Naive thymus-derived CD4-positive, alpha-beta T cell (primary cell): ENCODE measurements at regions not wholly inside any gene's neighbourhood (a gene's known extent, or its start where the extent isn't known, plus 50 kb on each side); places are given as distances from the start of the nearest gene placed in this dataset.

Experiments used
- ATAC-seq: fragments of 150-1000 bp; cut with Tn5 transposase; 2 replicates; pipeline ENCODE4 v1.10.0; 2021; ENCODE audit warnings: mild to moderate bottlenecking, moderate library complexity
- CTCF ChIA-PET: fragments of 350-600 bp; sonication (Branson Sonifier 250); formaldehyde crosslinking; loops from one replicate; lab custom pipeline; 2021; ENCODE audit warnings: antibody characterized with exemption; lab: Charles Lee
- POLR2A ChIA-PET: fragments of 350-600 bp; sonication (Branson Sonifier 250); formaldehyde crosslinking; loops from one replicate; lab custom pipeline; 2021; ENCODE audit warnings: antibody characterized with exemption, inconsistent platforms; lab: Charles Lee
- DNase-seq, 9 donors: peaks; one replicate each; pipeline versions ENCODE4 v3.0.0 to v3.0.0-alpha.2; 2020 to 2022; ENCODE audit warnings: mixed read lengths in 1 of 9
- H3K27ac ChIP-seq: one replicate; pipeline ENCODE4 v1.7.0; 2013; ENCODE audit warnings: mild to moderate bottlenecking, low read depth, low read length, moderate library complexity
- H3K27me3 ChIP-seq, 2 donors: one replicate each; pipeline ENCODE4 v1.7.0; 2013; ENCODE audit warnings: low read length in 2 of 2, mild to moderate bottlenecking in 2 of 2, moderate library complexity in 2 of 2; ENCODE audit not compliant: control insufficient read depth in 2 of 2, insufficient read depth in 2 of 2
- H3K36me3 ChIP-seq, 3 experiments: 1 replicate in 2 of 3; 2 replicates in 1 of 3; pipeline ENCODE4 v1.7.0; 2013; ENCODE audit warnings: low read length in 3 of 3, mild to moderate bottlenecking in 3 of 3, moderate library complexity in 1 of 3; ENCODE audit not compliant: insufficient read depth in 3 of 3, control insufficient read depth in 2 of 3
- H3K4me1 ChIP-seq, 2 donors: one replicate each; pipeline ENCODE4 v1.7.0; 2013; ENCODE audit warnings: low read length in 2 of 2, mild to moderate bottlenecking in 2 of 2, moderate library complexity in 1 of 2; ENCODE audit not compliant: control insufficient read depth in 2 of 2, insufficient read depth in 2 of 2
- H3K4me3 ChIP-seq: 2 replicates; pipeline ENCODE4 v1.7.0; 2013; ENCODE audit warnings: mild to moderate bottlenecking, low read length
- H3K9me3 ChIP-seq, 3 experiments: 1 replicate in 2 of 3; 2 replicates in 1 of 3; pipeline ENCODE4 v1.7.0; 2013; ENCODE audit warnings: low read length in 3 of 3; ENCODE audit not compliant: control insufficient read depth in 2 of 3
- H3K27ac Mint-ChIP-seq, 9 donors: one replicate each; pipeline ENCODE4 v1.8.0; 2020 to 2022; ENCODE audit warnings: mixed read lengths in 9 of 9, mild to moderate bottlenecking in 8 of 9, moderate library complexity in 5 of 9, inconsistent platforms in 2 of 9
- H3K27me3 Mint-ChIP-seq, 5 donors: one replicate each; pipeline ENCODE4 v1.8.0; 2021 to 2022; ENCODE audit warnings: mixed read lengths in 5 of 5, mild to moderate bottlenecking in 1 of 5
- H3K36me3 Mint-ChIP-seq, 5 donors: one replicate each; pipeline ENCODE4 v1.8.0; 2020 to 2022; ENCODE audit warnings: mixed read lengths in 5 of 5, mild to moderate bottlenecking in 3 of 5, inconsistent platforms in 1 of 5
- H3K4me1 Mint-ChIP-seq, 7 donors: one replicate each; pipeline ENCODE4 v1.8.0; 2020 to 2022; ENCODE audit warnings: mixed read lengths in 7 of 7, mild to moderate bottlenecking in 3 of 7, inconsistent platforms in 1 of 7
- H3K4me3 Mint-ChIP-seq, 10 donors: one replicate each; pipeline ENCODE4 v1.8.0; 2020 to 2022; ENCODE audit warnings: mild to moderate bottlenecking in 10 of 10, mixed read lengths in 10 of 10, moderate library complexity in 6 of 10, inconsistent platforms in 2 of 10
- H3K9me3 Mint-ChIP-seq, 11 donors: one replicate each; pipeline ENCODE4 v1.8.0; 2020 to 2022; ENCODE audit warnings: mixed read lengths in 11 of 11, mild to moderate bottlenecking in 4 of 11, inconsistent platforms in 1 of 11, moderate library complexity in 1 of 11
- intact Hi-C, 2 donors: fragments of 100-400 bp; cut with micrococcal nuclease; formaldehyde crosslinking; loops; one replicate each; pipeline ENCODE4 v1.15.1; 2023

- DNase-seq (no peak), ATAC-seq (no peak)
- H3K27ac Mint-ChIP-seq: no peak overlapping the region
- intact Hi-C loops: no loop called here
- ChIA-PET CTCF (no interaction called here), POLR2A (no interaction called here)
- H3K4me3 ChIP-seq: no peak overlapping the region
- H3K4me3 Mint-ChIP-seq: no peak overlapping the region
- no peaks in the 10 kb centered on the region for H3K9me3 ChIP-seq
- no peaks in the 10 kb centered on the region for H3K4me1 Mint-ChIP-seq
- H3K36me3 ChIP-seq: no peaks in the 10 kb centered on the region
- peaks cover 0 to 6% (median 0%) of the 10 kb centered on the region in 5 donors for H3K36me3 Mint-ChIP-seq
- no peaks in the 10 kb centered on the region for H3K27me3 Mint-ChIP-seq
- H3K9me3 Mint-ChIP-seq: peaks cover 3 to 25% (median 15%) of the 10 kb centered on the region in 11 donors
- no peaks in the 10 kb centered on the region for H3K27me3 ChIP-seq
- H3K4me1 ChIP-seq: no peaks in the 10 kb centered on the region
- H3K27ac ChIP-seq: no peak overlapping the region
These were observed 794.5 kb upstream of the CDH9 start for GRCh38 chr5:27832886-27833285.

- ChIA-PET POLR2A (no interaction called here), CTCF (no interaction called here)
- no peaks in the 10 kb centered on the region for H3K36me3 ChIP-seq
- H3K27ac Mint-ChIP-seq: no peak overlapping the region
- H3K27me3 ChIP-seq: no peaks in the 10 kb centered on the region
- H3K4me3 ChIP-seq: no peak overlapping the region
- no peak overlapping the region for H3K27ac ChIP-seq
- ATAC-seq (no peak), DNase-seq (no peak)
- H3K36me3 Mint-ChIP-seq: no peaks in the 10 kb centered on the region
- no peaks in the 10 kb centered on the region for H3K27me3 Mint-ChIP-seq
- H3K4me1 Mint-ChIP-seq: no peaks in the 10 kb centered on the region
- H3K9me3 ChIP-seq: no peaks in the 10 kb centered on the region
- intact Hi-C loops: no loop called here
- peaks cover 3 to 16% (median 7%) of the 10 kb centered on the region in 11 donors for H3K9me3 Mint-ChIP-seq
- H3K4me1 ChIP-seq: no peaks in the 10 kb centered on the region
- no peak overlapping the region for H3K4me3 Mint-ChIP-seq
These were observed 792.2 kb upstream of the CDH9 start for GRCh38 chr5:27830546-27830945.

GRCh38 chr5:27821681-27822080 lies 783.3 kb upstream of the CDH9 start:
- DNase-seq (no peak), ATAC-seq (no peak)
- intact Hi-C loops: no loop called here
- no peaks in the 10 kb centered on the region for H3K9me3 ChIP-seq
- Mint-ChIP-seq H3K9me3 (peaks cover 0 to 15% (median 10%) of the 10 kb centered on the region in 11 donors), H3K36me3 (no peaks in the 10 kb centered on the region), H3K27ac (no peak overlapping the region), H3K27me3 (no peaks in the 10 kb centered on the region), H3K4me3 (no peak overlapping the region), H3K4me1 (no peaks in the 10 kb centered on the region)
- H3K27me3 ChIP-seq: no peaks in the 10 kb centered on the region
- H3K4me1 ChIP-seq: no peaks in the 10 kb centered on the region
- ChIA-PET POLR2A (no interaction called here), CTCF (no interaction called here)
- no peaks in the 10 kb centered on the region for H3K36me3 ChIP-seq
- no peak overlapping the region for H3K4me3 ChIP-seq
- no peak overlapping the region for H3K27ac ChIP-seq

GRCh38 chr5:27818888-27819287 lies 780.5 kb upstream of the CDH9 start:
- Histone ChIP-seq H3K4me1 (no peaks in the 10 kb centered on the region), H3K27ac (no peak overlapping the region), H3K36me3 (no peaks in the 10 kb centered on the region), H3K9me3 (no peaks in the 10 kb centered on the region), H3K27me3 (no peaks in the 10 kb centered on the region), H3K4me3 (no peak overlapping the region)
- ChIA-PET POLR2A (no interaction called here), CTCF (no interaction called here)
- H3K36me3 Mint-ChIP-seq: peaks cover 0 to 3% (median 0%) of the 10 kb centered on the region in 5 donors
- no peak overlapping the region for H3K4me3 Mint-ChIP-seq
- ATAC-seq (no peak), DNase-seq (no peak)
- H3K27me3 Mint-ChIP-seq: no peaks in the 10 kb centered on the region
- no peak overlapping the region for H3K27ac Mint-ChIP-seq
- H3K4me1 Mint-ChIP-seq: no peaks in the 10 kb centered on the region
- intact Hi-C loops: no loop called here
- peaks cover 0 to 22% (median 10%) of the 10 kb centered on the region in 11 donors for H3K9me3 Mint-ChIP-seq

- H3K4me3 Mint-ChIP-seq: no peak overlapping the region
- Histone ChIP-seq H3K4me3 (no peak overlapping the region), H3K4me1 (no peaks in the 10 kb centered on the region), H3K27ac (no peak overlapping the region), H3K27me3 (no peaks in the 10 kb centered on the region), H3K36me3 (no peaks in the 10 kb centered on the region), H3K9me3 (no peaks in the 10 kb centered on the region)
- CTCF ChIA-PET: no interaction called here
- DNase-seq (no peak), ATAC-seq (no peak)
- POLR2A ChIA-PET: no interaction called here
- H3K27ac Mint-ChIP-seq: no peak overlapping the region
- H3K27me3 Mint-ChIP-seq: no peaks in the 10 kb centered on the region
- no peaks in the 10 kb centered on the region for H3K4me1 Mint-ChIP-seq
- H3K9me3 Mint-ChIP-seq: peaks cover 2 to 22% (median 9%) of the 10 kb centered on the region in 11 donors
- intact Hi-C loops: no loop called here
- H3K36me3 Mint-ChIP-seq: peaks cover 0 to 3% (median 0%) of the 10 kb centered on the region in 5 donors
These were observed 776.6 kb upstream of the CDH9 start for GRCh38 chr5:27814983-27815382.

- Mint-ChIP-seq H3K27ac (no peak overlapping the region), H3K36me3 (peaks cover 0 to 3% (median 0%) of the 10 kb centered on the region in 5 donors), H3K27me3 (no peaks in the 10 kb centered on the region), H3K4me3 (no peak overlapping the region), H3K4me1 (no peaks in the 10 kb centered on the region), H3K9me3 (peaks cover 5 to 27% (median 10%) of the 10 kb centered on the region in 11 donors)
- Histone ChIP-seq H3K4me3 (no peak overlapping the region), H3K27ac (no peak overlapping the region), H3K4me1 (no peaks in the 10 kb centered on the region), H3K27me3 (no peaks in the 10 kb centered on the region), H3K9me3 (no peaks in the 10 kb centered on the region), H3K36me3 (no peaks in the 10 kb centered on the region)
- ChIA-PET POLR2A (no interaction called here), CTCF (no interaction called here)
- ATAC-seq (no peak), DNase-seq (no peak)
- intact Hi-C loops: no loop called here
These were observed 775.9 kb upstream of the CDH9 start for GRCh38 chr5:27814286-27814685.

- Histone ChIP-seq H3K4me1 (no peaks in the 10 kb centered on the region), H3K4me3 (no peak overlapping the region), H3K9me3 (no peaks in the 10 kb centered on the region), H3K27me3 (no peaks in the 10 kb centered on the region), H3K36me3 (no peaks in the 10 kb centered on the region), H3K27ac (no peak overlapping the region)
- no peak for ATAC-seq
- CTCF ChIA-PET: no interaction called here
- POLR2A ChIA-PET: no interaction called here
- Mint-ChIP-seq H3K27me3 (no peaks in the 10 kb centered on the region), H3K9me3 (peaks cover 3 to 20% (median 5%) of the 10 kb centered on the region in 11 donors), H3K4me3 (no peak overlapping the region), H3K36me3 (no peaks in the 10 kb centered on the region), H3K27ac (no peak overlapping the region), H3K4me1 (no peaks in the 10 kb centered on the region)
- intact Hi-C loops: no loop called here
- DNase-seq: no peak
These were observed 772.1 kb upstream of the CDH9 start for GRCh38 chr5:27810458-27810857.
